HG03354 (cell line): ENCODE measurements at regions not wholly inside any gene's neighbourhood (a gene's known extent, or its start where the extent isn't known, plus 50 kb on each side); places are given as distances from the start of the nearest gene placed in this dataset.

ENCODE experiments used
- ATAC-seq: cut with Tn5 transposase; IDR thresholded peaks from one replicate; pipeline ENCODE4 v1.9.1; 2021; ENCODE audit warnings: mild to moderate bottlenecking; ENCODE audit not compliant: unreplicated experiment, poor library complexity, severe bottlenecking

- ATAC-seq, result no peak
Measured at GRCh38 chr18:66160007-66160406, 409.2 kb downstream of the CDH7 start.

GRCh38 chr18:66159451-66159850, 408.6 kb downstream of the CDH7 start:
- ATAC-seq, result no peak

- ATAC-seq, result no peak
Measured at GRCh38 chr18:66156946-66157687, 406.3 kb downstream of the CDH7 start.

- ATAC-seq, result no peak
Measured at GRCh38 chr18:66150650-66151049, 399.8 kb downstream of the CDH7 start.

GRCh38 chr18:66143029-66143428, 392.2 kb downstream of the CDH7 start:
- ATAC-seq, result no peak

- ATAC-seq, result no peak
Measured at GRCh38 chr18:66141716-66142115, 390.9 kb downstream of the CDH7 start.

GRCh38 chr18:66138642-66139041, 387.8 kb downstream of the CDH7 start:
- ATAC-seq, result no peak

GRCh38 chr18:66136039-66136438, 385.2 kb downstream of the CDH7 start:
- no peak for ATAC-seq

GRCh38 chr18:66129248-66129647, 378.4 kb downstream of the CDH7 start:
- ATAC-seq, result no peak

- no peak for ATAC-seq
Measured at GRCh38 chr18:66126266-66126665, 375.5 kb downstream of the CDH7 start.

- no peak for ATAC-seq
Measured at GRCh38 chr18:66124394-66124793, 373.6 kb downstream of the CDH7 start.

- ATAC-seq, result no peak
Measured at GRCh38 chr18:66119347-66119746, 368.5 kb downstream of the CDH7 start.

GRCh38 chr18:66111018-66111417, 360.2 kb downstream of the CDH7 start:
- ATAC-seq, result no peak

- ATAC-seq, result no peak
Measured at GRCh38 chr18:66110607-66111006, 359.8 kb downstream of the CDH7 start.

GRCh38 chr18:66109981-66110380, 359.2 kb downstream of the CDH7 start:
- no peak for ATAC-seq

GRCh38 chr18:66107546-66107945, 356.7 kb downstream of the CDH7 start:
- no peak for ATAC-seq

- no peak for ATAC-seq
Measured at GRCh38 chr18:66105016-66105415, 354.2 kb downstream of the CDH7 start.

- no peak for ATAC-seq
Measured at GRCh38 chr18:66103550-66103949, 352.7 kb downstream of the CDH7 start.

GRCh38 chr18:66083078-66083477, 332.3 kb downstream of the CDH7 start:
- no peak for ATAC-seq

- no peak for ATAC-seq
Measured at GRCh38 chr18:66078925-66079800, 328.4 kb downstream of the CDH7 start.

GRCh38 chr18:66077066-66077465, 326.3 kb downstream of the CDH7 start:
- no peak for ATAC-seq
